Liver (tissue), 8 donors: ENCODE measurements at regions not wholly inside any gene's neighbourhood (a gene's known extent, or its start where the extent isn't known, plus 50 kb on each side); places are given as distances from the start of the nearest gene placed in this dataset.

Experiments
- DNase-seq: peaks from one replicate; pipeline ENCODE4 v3.0.0-alpha.2; 2017; ENCODE audit warnings: low spot score
- H3K27ac ChIP-seq, 2 donors: one replicate each; pipeline ENCODE4 v1.7.0; 2013; ENCODE audit warnings: inconsistent platforms in 2 of 2, low read length in 2 of 2, control low read depth in 1 of 2, low read depth in 1 of 2, mild to moderate bottlenecking in 1 of 2
- H3K27me3 ChIP-seq, 4 donors: one replicate each; pipeline versions ENCODE4 v1.6.1 to v1.7.0; 2013; ENCODE audit warnings: low read length in 3 of 4, inconsistent platforms in 1 of 4, mild to moderate bottlenecking in 1 of 4, moderate library complexity in 1 of 4; ENCODE audit not compliant: control insufficient read depth in 4 of 4, insufficient read depth in 4 of 4
- H3K36me3 ChIP-seq, 4 donors: one replicate each; pipeline versions ENCODE4 v1.6.1 to v1.7.0; 2013; ENCODE audit warnings: low read length in 3 of 4, mild to moderate bottlenecking in 3 of 4, low read depth in 1 of 4, moderate library complexity in 1 of 4; ENCODE audit not compliant: control insufficient read depth in 4 of 4, insufficient read depth in 3 of 4
- H3K4me1 ChIP-seq, 4 donors: one replicate each; pipeline versions ENCODE4 v1.6.1 to v1.7.0; 2013; ENCODE audit warnings: low read length in 3 of 4, mild to moderate bottlenecking in 3 of 4, moderate library complexity in 1 of 4; ENCODE audit not compliant: control insufficient read depth in 4 of 4, insufficient read depth in 4 of 4
- H3K4me3 ChIP-seq, 3 donors: one replicate each; pipeline versions ENCODE4 v1.6.1 to v1.7.0; 2013; ENCODE audit warnings: low read length in 3 of 3, control low read depth in 1 of 3, low read depth in 1 of 3, mild to moderate bottlenecking in 1 of 3
- H3K9ac ChIP-seq, 2 donors: one replicate each; pipeline ENCODE4 v1.7.0; 2013; ENCODE audit warnings: low read length in 2 of 2, mild to moderate bottlenecking in 2 of 2, moderate library complexity in 2 of 2, control low read depth in 1 of 2, low read depth in 1 of 2
- H3K9me3 ChIP-seq, 4 donors: one replicate each; pipeline versions ENCODE4 v1.6.1 to v1.7.0; 2013; ENCODE audit warnings: low read length in 3 of 4; ENCODE audit not compliant: control insufficient read depth in 4 of 4
- ATF3 ChIP-seq: IDR thresholded peaks from 2 replicates; pipeline ENCODE4 v1.6.1; 2016; ENCODE audit warnings: antibody characterized with exemption
- CTCF ChIP-seq: fragments of 150-350 bp; IDR thresholded peaks from 2 replicates; pipeline ENCODE4 v1.5.1; 2017; ENCODE audit warnings: improper control_type of control experiment, low read depth, low read length; ENCODE audit not compliant: missing input control
- EGR1 ChIP-seq, 2 donors: IDR thresholded peaks; 2 replicates each; pipeline ENCODE4 v1.6.1; 2016 to 2018; ENCODE audit warnings: antibody characterized with exemption in 2 of 2, low read depth in 2 of 2
- FOXA1 ChIP-seq: IDR thresholded peaks from 2 replicates; pipeline ENCODE4 v1.6.1; 2016; ENCODE audit warnings: antibody characterized with exemption
- GABPA ChIP-seq, 2 donors: IDR thresholded peaks in 1 of 2; conservative IDR thresholded peaks in 1 of 2; 2 replicates each; pipeline ENCODE4 v1.6.1; 2016; ENCODE audit warnings: antibody characterized with exemption in 2 of 2, mild to moderate bottlenecking in 1 of 2, moderate library complexity in 1 of 2
- HNF4A ChIP-seq, 2 donors: conservative IDR thresholded peaks; 2 replicates each; pipeline ENCODE4 v1.6.1; 2016; ENCODE audit warnings: antibody characterized with exemption in 2 of 2, mild to moderate bottlenecking in 2 of 2
- HNF4G ChIP-seq: IDR thresholded peaks from 2 replicates; pipeline ENCODE4 v1.6.1; 2016; ENCODE audit warnings: antibody characterized with exemption
- JUND ChIP-seq, 2 donors: IDR thresholded peaks; 2 replicates each; pipeline ENCODE4 v1.6.1; 2016; ENCODE audit warnings: antibody characterized with exemption in 2 of 2
- MAX ChIP-seq: IDR thresholded peaks from 2 replicates; pipeline ENCODE4 v1.6.1; 2016; ENCODE audit warnings: antibody characterized with exemption
- NR2F2 ChIP-seq: IDR thresholded peaks from 2 replicates; pipeline ENCODE4 v1.6.1; 2016; ENCODE audit warnings: antibody characterized with exemption
- REST ChIP-seq: IDR thresholded peaks from 2 replicates; pipeline ENCODE4 v1.6.1; 2016; ENCODE audit warnings: antibody characterized with exemption, mild to moderate bottlenecking
- RXRA ChIP-seq, 2 donors: IDR thresholded peaks; 2 replicates each; pipeline ENCODE4 v1.6.1; 2017 to 2018; ENCODE audit warnings: antibody characterized with exemption in 2 of 2, mild to moderate bottlenecking in 1 of 2
- TAF1 ChIP-seq: conservative IDR thresholded peaks from 2 replicates; pipeline ENCODE4 v1.6.1; 2016; ENCODE audit warnings: antibody characterized with exemption, mild to moderate bottlenecking
- YY1 ChIP-seq: IDR thresholded peaks from 2 replicates; pipeline ENCODE4 v1.6.1; 2016; ENCODE audit warnings: antibody characterized with exemption, mild to moderate bottlenecking
- ZBTB33 ChIP-seq: IDR thresholded peaks from 2 replicates; pipeline ENCODE4 v1.6.1; 2016; ENCODE audit warnings: antibody characterized with exemption
- WGBS: extraction: QIAGEN DNeasy Blood & Tissue Kit; methylation state at CpG from one replicate; pipeline ENCODE4 v1.1.7; 2013; 5-methylcytosine and 5-hydroxymethylcytosine counted together
- donor health status: healthy.
- donor health status: healthy.
- donor health status: healthy.
- donor health status: healthy.
- donor health status: healthy.

GRCh38 chr7:91582799-91583477 is 297.6 kb downstream of the MTERF1 start (continued):
- TF ChIP-seq HNF4G (no peak), JUND (IDR thresholded peaks at IDR 0.05) (no peak), YY1 (no peak)

GRCh38 chr7:91596287-91596686 is 284.2 kb downstream of the MTERF1 start:
- Histone ChIP-seq H3K36me3 (no peaks in the 10 kb centered on the region), H3K4me1 (no peaks in the 10 kb centered on the region), H3K27ac (no peak overlapping the region), H3K27me3 (no peaks in the 10 kb centered on the region), H3K9me3 (no peaks in the 10 kb centered on the region), H3K4me3 (no peak overlapping the region), H3K9ac (no peak overlapping the region)
- WGBS, result 46% methylated on average over 2 of the region's 2 CpGs
- DNase-seq, result no peak
- TF ChIP-seq MAX, result no peak
- no peak for TF ChIP-seq NR2F2
- no peak for TF ChIP-seq TAF1
- TF ChIP-seq ATF3, result no peak
- TF ChIP-seq HNF4G, result no peak
- TF ChIP-seq JUND (IDR thresholded peaks at IDR 0.05), result no peak
- TF ChIP-seq ZBTB33, result no peak

- no peaks in the 10 kb centered on the region for H3K27me3 ChIP-seq
- 69% methylated on average over 1 of the region's 1 CpG for WGBS
- H3K4me3 ChIP-seq, result no peak overlapping the region
Observed at GRCh38 chr7:91598791-91599190, 281.7 kb downstream of the MTERF1 start.

More at GRCh38 chr7:91598791-91599190, 281.7 kb downstream of the MTERF1 start:
- no peaks in the 10 kb centered on the region for H3K9me3 ChIP-seq
- H3K4me1 ChIP-seq, result no peaks in the 10 kb centered on the region
- no peak overlapping the region for H3K9ac ChIP-seq
- TF ChIP-seq TAF1 (no peak), JUND (IDR thresholded peaks at IDR 0.05) (no peak), HNF4A (conservative IDR thresholded peaks at IDR 0.05) (no peak), NR2F2 (no peak), FOXA1 (no peak), GABPA (IDR thresholded peaks at IDR 0.05 in 1 of 2, conservative IDR thresholded peaks at IDR 0.05 in 1 of 2) (no peak), RXRA (IDR thresholded peaks at IDR 0.05) (no peak), HNF4G (no peak), EGR1 (IDR thresholded peaks at IDR 0.05; ENCODE audit: low read depth in 2 of 2) (no peak), REST (no peak), CTCF (no peak)
- H3K36me3 ChIP-seq, result no peaks in the 10 kb centered on the region
- H3K27ac ChIP-seq, result no peak overlapping the region
- DNase-seq, result no peak
